Duodenal mucosa (tissue), 2 donors: ENCODE measurements at regions not wholly inside any gene's neighbourhood (a gene's known extent, or its start where the extent isn't known, plus 50 kb on each side); places are given as distances from the start of the nearest gene placed in this dataset.

ENCODE experiments used
- H3K27ac ChIP-seq: one replicate; pipeline ENCODE4 v1.7.0; 2013; ENCODE audit warnings: low read depth, low read length
- H3K27me3 ChIP-seq, 2 donors: one replicate each; pipeline ENCODE4 v1.7.0; 2013; ENCODE audit warnings: low read length in 2 of 2, control low read depth in 1 of 2; ENCODE audit not compliant: insufficient read depth in 2 of 2, control insufficient read depth in 1 of 2
- H3K36me3 ChIP-seq, 2 donors: one replicate each; pipeline ENCODE4 v1.7.0; 2013; ENCODE audit warnings: low read length in 2 of 2, control low read depth in 1 of 2; ENCODE audit not compliant: insufficient read depth in 2 of 2, control insufficient read depth in 1 of 2
- H3K4me1 ChIP-seq, 2 donors: one replicate each; pipeline ENCODE4 v1.7.0; 2013; ENCODE audit warnings: low read length in 2 of 2, control low read depth in 1 of 2; ENCODE audit not compliant: insufficient read depth in 2 of 2, control insufficient read depth in 1 of 2
- H3K4me3 ChIP-seq, 2 donors: one replicate each; pipeline ENCODE4 v1.7.0; 2013; ENCODE audit warnings: low read length in 2 of 2, low read depth in 1 of 2
- H3K9ac ChIP-seq, 2 donors: one replicate each; pipeline ENCODE4 v1.7.0; 2013; ENCODE audit warnings: low read length in 2 of 2, low read depth in 1 of 2
- H3K9me3 ChIP-seq, 2 donors: one replicate each; pipeline ENCODE4 v1.7.0; 2013; ENCODE audit warnings: low read length in 2 of 2, control low read depth in 1 of 2; ENCODE audit not compliant: control insufficient read depth in 1 of 2

- Histone ChIP-seq H3K36me3 (no peaks in the 10 kb centered on the region), H3K27ac (no peak overlapping the region), H3K9ac (no peak overlapping the region), H3K27me3 (peaks cover 6% of the 10 kb centered on the region in 2 donors), H3K4me3 (no peak overlapping the region), H3K9me3 (no peaks in the 10 kb centered on the region), H3K4me1 (no peaks in the 10 kb centered on the region)
These were observed 88.4 kb upstream of the NKX1-1 start for GRCh38 chr4:1494416-1495315.

GRCh38 chr4:1493540-1494287 lies 87.5 kb upstream of the NKX1-1 start:
- Histone ChIP-seq H3K27ac (no peak overlapping the region), H3K4me3 (no peak overlapping the region), H3K36me3 (no peaks in the 10 kb centered on the region), H3K4me1 (no peaks in the 10 kb centered on the region), H3K9me3 (no peaks in the 10 kb centered on the region), H3K27me3 (peaks cover 6% of the 10 kb centered on the region in 2 donors), H3K9ac (no peak overlapping the region)

- Histone ChIP-seq H3K36me3 (no peaks in the 10 kb centered on the region), H3K9ac (no peak overlapping the region), H3K4me1 (no peaks in the 10 kb centered on the region), H3K4me3 (no peak overlapping the region), H3K27ac (no peak overlapping the region), H3K27me3 (peaks cover 6% of the 10 kb centered on the region in 2 donors), H3K9me3 (no peaks in the 10 kb centered on the region)
These were observed 86.7 kb upstream of the NKX1-1 start for GRCh38 chr4:1492651-1493539.

- Histone ChIP-seq H3K27ac (no peak overlapping the region), H3K27me3 (peaks cover 6% of the 10 kb centered on the region in 2 donors), H3K9ac (no peak overlapping the region), H3K4me1 (no peaks in the 10 kb centered on the region), H3K9me3 (no peaks in the 10 kb centered on the region), H3K4me3 (no peak overlapping the region), H3K36me3 (no peaks in the 10 kb centered on the region)
These were observed 85.9 kb upstream of the NKX1-1 start for GRCh38 chr4:1492142-1492457.

- Histone ChIP-seq H3K27me3 (peaks cover 6% of the 10 kb centered on the region in 2 donors), H3K4me3 (no peak overlapping the region), H3K9me3 (peaks cover 0 to 1% of the 10 kb centered on the region in 2 donors)
These were observed 85.3 kb upstream of the NKX1-1 start for GRCh38 chr4:1491328-1492141.

GRCh38 chr4:1490654-1491327 lies 84.5 kb upstream of the NKX1-1 start:
- Histone ChIP-seq H3K36me3 (no peaks in the 10 kb centered on the region), H3K9ac (no peak overlapping the region), H3K27me3 (peaks cover 6% of the 10 kb centered on the region in 2 donors), H3K27ac (no peak overlapping the region), H3K9me3 (peaks cover 2 to 9% of the 10 kb centered on the region in 2 donors), H3K4me3 (no peak overlapping the region), H3K4me1 (no peaks in the 10 kb centered on the region)

More at GRCh38 chr4:1491328-1492141, 85.3 kb upstream of the NKX1-1 start:
- Histone ChIP-seq H3K9ac (no peak overlapping the region), H3K27ac (no peak overlapping the region), H3K4me1 (no peaks in the 10 kb centered on the region), H3K36me3 (no peaks in the 10 kb centered on the region)

GRCh38 chr4:1490011-1490653 lies 83.9 kb upstream of the NKX1-1 start:
- Histone ChIP-seq H3K9me3 (peaks cover 6 to 15% of the 10 kb centered on the region in 2 donors), H3K36me3 (no peaks in the 10 kb centered on the region), H3K27me3 (peaks cover 6% of the 10 kb centered on the region in 2 donors), H3K4me1 (no peaks in the 10 kb centered on the region), H3K27ac (no peak overlapping the region), H3K9ac (no peak overlapping the region), H3K4me3 (no peak overlapping the region)

- H3K4me1 ChIP-seq, result no peaks in the 10 kb centered on the region
- no peak overlapping the region for H3K9ac ChIP-seq
- peaks cover 6% of the 10 kb centered on the region in 2 donors for H3K27me3 ChIP-seq
These were observed 83.4 kb upstream of the NKX1-1 start for GRCh38 chr4:1489639-1489995.

More at GRCh38 chr4:1489639-1489995, 83.4 kb upstream of the NKX1-1 start:
- Histone ChIP-seq H3K9me3 (peaks cover 11 to 20% of the 10 kb centered on the region in 2 donors), H3K4me3 (no peak overlapping the region), H3K36me3 (no peaks in the 10 kb centered on the region), H3K27ac (no peak overlapping the region)
